SK-N-SH (cell line): ENCODE measurements at regions not wholly inside any gene's neighbourhood (a gene's known extent, or its start where the extent isn't known, plus 50 kb on each side); places are given as distances from the start of the nearest gene placed in this dataset.

Experiments used
- CTCF ChIP-seq: fragments of 200-600 bp; sonication (generic); IDR thresholded peaks from 2 replicates; pipeline ENCODE4 v1.6.1; 2017; ENCODE audit warnings: antibody characterized with exemption, mild to moderate bottlenecking, moderate library complexity
- ELF1 ChIP-seq: IDR thresholded peaks from 2 replicates; pipeline ENCODE4 v1.4.0; 2012
- RXRA ChIP-seq: IDR thresholded peaks from 2 replicates; pipeline ENCODE4 v1.4.0; 2012; ENCODE audit warnings: low read depth, mild to moderate bottlenecking, borderline replicate concordance
- TAF1 ChIP-seq: IDR thresholded peaks from 2 replicates; pipeline ENCODE4 v1.6.1; 2012; ENCODE audit warnings: low read depth, mild to moderate bottlenecking, low read length, moderate library complexity, borderline replicate concordance

GRCh38 chr3:38957296-38957695 lies 94.4 kb downstream of the SCN11A start:
- TF ChIP-seq TAF1 (no peak), CTCF (no peak), RXRA (no peak), ELF1 (no peak)
